ENCODE measurements at regions not wholly inside any gene's neighbourhood (a gene's known extent, or its start where the extent isn't known, plus 50 kb on each side); places are given as distances from the start of the nearest gene placed in this dataset.

GRCh38 chr19:31881988-31882387 lies 463.4 kb upstream of the ZNF507 start:
- TF ChIP-seq CREB1 (IDR thresholded peaks at IDR 0.05; ENCODE audit: low read depth) (no peak), NFIC (IDR thresholded peaks at IDR 0.05) (no peak), ZBTB7A (IDR thresholded peaks at IDR 0.05; ENCODE audit: low read depth) (no peak), FOXM1 (IDR thresholded peaks at IDR 0.05; ENCODE audit: borderline replicate concordance, low read depth) (no peak), TEAD4 (IDR thresholded peaks at IDR 0.05) (no peak), MAX (IDR thresholded peaks at IDR 0.05) (no peak)

GRCh38 chr19:31882709-31883108 lies 462.7 kb upstream of the ZNF507 start:
- TF ChIP-seq EGR1 (IDR thresholded peaks at IDR 0.05), result no peak
- no peak for TF ChIP-seq CEBPB (IDR thresholded peaks at IDR 0.05)
- TF ChIP-seq TCF12 (IDR thresholded peaks at IDR 0.05; ENCODE audit: low read depth), result no peak
- TF ChIP-seq MAX (IDR thresholded peaks at IDR 0.05), result no peak
- no peak for TF ChIP-seq YY1 (IDR thresholded peaks at IDR 0.05; ENCODE audit: low read depth)
- no peak for TF ChIP-seq TAF1 (IDR thresholded peaks at IDR 0.05; ENCODE audit: low read depth)
- no peak for TF ChIP-seq RAD21 (IDR thresholded peaks at IDR 0.05; ENCODE audit: low read depth)
- no peak for TF ChIP-seq NFIC (IDR thresholded peaks at IDR 0.05)
- TF ChIP-seq EP300 (IDR thresholded peaks at IDR 0.05; ENCODE audit: borderline replicate concordance), result no peak
- TF ChIP-seq TEAD4 (IDR thresholded peaks at IDR 0.05), result no peak
- TF ChIP-seq ZBTB7A (IDR thresholded peaks at IDR 0.05; ENCODE audit: low read depth), result no peak
- no peak for TF ChIP-seq FOXM1 (IDR thresholded peaks at IDR 0.05; ENCODE audit: borderline replicate concordance, low read depth)
- no peak for TF ChIP-seq REST (IDR thresholded peaks at IDR 0.05; ENCODE audit: low read depth)
- no peak for TF ChIP-seq CREB1 (IDR thresholded peaks at IDR 0.05; ENCODE audit: low read depth)
- no peak for TF ChIP-seq USF1 (IDR thresholded peaks at IDR 0.05)

GRCh38 chr19:31883296-31883990 lies 462.0 kb upstream of the ZNF507 start:
- TF ChIP-seq EGR1 (IDR thresholded peaks at IDR 0.05), result no peak
- TF ChIP-seq RAD21 (IDR thresholded peaks at IDR 0.05; ENCODE audit: low read depth), result no peak
- no peak for TF ChIP-seq YY1 (IDR thresholded peaks at IDR 0.05; ENCODE audit: low read depth)
- TF ChIP-seq NFIC (IDR thresholded peaks at IDR 0.05), result no peak
- no peak for TF ChIP-seq ZBTB7A (IDR thresholded peaks at IDR 0.05; ENCODE audit: low read depth)
- TF ChIP-seq TAF1 (IDR thresholded peaks at IDR 0.05; ENCODE audit: low read depth), result no peak
- no peak for TF ChIP-seq CEBPB (IDR thresholded peaks at IDR 0.05)
- no peak for TF ChIP-seq CREB1 (IDR thresholded peaks at IDR 0.05; ENCODE audit: low read depth)
- TF ChIP-seq USF1 (IDR thresholded peaks at IDR 0.05), result no peak
- TF ChIP-seq TEAD4 (IDR thresholded peaks at IDR 0.05), result no peak
- no peak for TF ChIP-seq EP300 (IDR thresholded peaks at IDR 0.05; ENCODE audit: borderline replicate concordance)
- no peak for TF ChIP-seq TCF12 (IDR thresholded peaks at IDR 0.05; ENCODE audit: low read depth)
- TF ChIP-seq FOXM1 (IDR thresholded peaks at IDR 0.05; ENCODE audit: borderline replicate concordance, low read depth), result no peak

- TF ChIP-seq REST (IDR thresholded peaks at IDR 0.05; ENCODE audit: low read depth) (no peak), CREB1 (IDR thresholded peaks at IDR 0.05; ENCODE audit: low read depth) (no peak), RAD21 (IDR thresholded peaks at IDR 0.05; ENCODE audit: low read depth) (no peak), TAF1 (IDR thresholded peaks at IDR 0.05; ENCODE audit: low read depth) (no peak), NFIC (IDR thresholded peaks at IDR 0.05) (no peak), CEBPB (IDR thresholded peaks at IDR 0.05) (no peak), EP300 (IDR thresholded peaks at IDR 0.05; ENCODE audit: borderline replicate concordance) (no peak), USF1 (IDR thresholded peaks at IDR 0.05) (no peak), TEAD4 (IDR thresholded peaks at IDR 0.05) (no peak), EGR1 (IDR thresholded peaks at IDR 0.05) (no peak), TCF12 (IDR thresholded peaks at IDR 0.05; ENCODE audit: low read depth) (no peak), YY1 (IDR thresholded peaks at IDR 0.05; ENCODE audit: low read depth) (no peak), MAX (IDR thresholded peaks at IDR 0.05) (no peak), ZBTB7A (IDR thresholded peaks at IDR 0.05; ENCODE audit: low read depth) (no peak), FOXM1 (IDR thresholded peaks at IDR 0.05; ENCODE audit: borderline replicate concordance, low read depth) (no peak)
Measured at GRCh38 chr19:31885280-31885853, 460.0 kb upstream of the ZNF507 start.

All from Ishikawa (cell line).